IPS-15b (cell line): ENCODE measurements at regions not wholly inside any gene's neighbourhood (a gene's known extent, or its start where the extent isn't known, plus 50 kb on each side); places are given as distances from the start of the nearest gene placed in this dataset.

ENCODE experiments used
- H3K27me3 ChIP-seq: one replicate; pipeline ENCODE4 v1.6.1; 2013; ENCODE audit warnings: low read length; ENCODE audit not compliant: control insufficient read depth, insufficient read depth
- H3K36me3 ChIP-seq: one replicate; pipeline ENCODE4 v1.6.1; 2013; ENCODE audit warnings: low read length; ENCODE audit not compliant: control insufficient read depth, insufficient read depth
- H3K4me1 ChIP-seq: one replicate; pipeline ENCODE4 v1.6.1; 2013; ENCODE audit warnings: mild to moderate bottlenecking, low read length; ENCODE audit not compliant: control insufficient read depth, insufficient read depth
- H3K4me3 ChIP-seq: one replicate; pipeline ENCODE4 v1.5.1; 2013; ENCODE audit warnings: low read depth, low read length
- H3K9ac ChIP-seq: one replicate; pipeline ENCODE4 v1.6.1; 2013; ENCODE audit warnings: low read depth, mild to moderate bottlenecking, low read length
- H3K9me3 ChIP-seq: one replicate; pipeline ENCODE4 v1.6.1; 2013; ENCODE audit warnings: mild to moderate bottlenecking, low read length; ENCODE audit not compliant: control insufficient read depth, insufficient read depth

DNA sequence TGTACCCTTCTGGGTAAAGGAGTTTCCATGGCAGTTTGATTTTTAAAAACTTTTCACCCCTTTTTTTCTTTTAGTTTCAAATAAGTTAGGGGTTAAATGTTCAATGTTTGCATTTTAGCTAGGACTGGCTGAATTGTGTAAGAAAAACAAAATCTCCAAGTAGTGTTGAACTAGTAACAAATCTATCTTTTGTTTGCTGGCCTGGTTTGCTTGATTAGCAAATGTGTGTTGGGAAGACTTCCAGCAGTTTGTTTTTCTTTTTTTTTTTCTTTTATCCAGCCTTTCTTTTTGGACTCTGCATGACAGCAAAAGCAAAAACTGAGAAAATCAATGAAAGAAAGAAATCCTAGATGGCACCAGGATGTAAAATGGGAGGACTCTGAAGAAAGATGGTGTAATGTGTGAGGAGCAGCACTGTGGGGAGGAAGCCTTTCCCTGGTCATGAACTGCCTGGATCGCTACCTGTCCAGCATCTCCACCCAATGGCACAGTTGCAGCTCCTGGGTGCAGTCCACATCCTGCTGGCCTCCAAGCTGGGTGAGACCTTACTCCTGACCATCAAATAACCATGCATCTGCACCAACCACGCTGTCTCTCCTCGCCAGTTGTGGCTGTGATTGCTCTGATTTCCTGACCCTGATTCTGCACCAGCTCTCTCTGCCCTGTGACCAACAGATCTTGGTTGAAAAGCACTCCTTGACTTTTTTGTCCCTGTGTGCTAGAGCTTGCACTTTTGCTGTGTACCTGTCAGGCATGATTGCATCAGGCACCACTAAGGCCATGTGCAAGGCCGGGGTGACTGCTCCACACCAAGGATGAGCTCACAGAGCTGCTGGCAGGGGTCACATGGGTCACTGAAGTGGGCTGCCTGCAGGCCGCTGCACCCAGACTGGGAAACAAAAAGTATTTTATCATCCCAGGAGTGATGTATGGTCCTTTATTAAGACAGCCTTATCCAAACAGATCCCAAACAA, 71.2 kb upstream of the ZNF236 start:
- H3K9me3 ChIP-seq: peaks cover 15% of the 10 kb centered on the region

DNA sequence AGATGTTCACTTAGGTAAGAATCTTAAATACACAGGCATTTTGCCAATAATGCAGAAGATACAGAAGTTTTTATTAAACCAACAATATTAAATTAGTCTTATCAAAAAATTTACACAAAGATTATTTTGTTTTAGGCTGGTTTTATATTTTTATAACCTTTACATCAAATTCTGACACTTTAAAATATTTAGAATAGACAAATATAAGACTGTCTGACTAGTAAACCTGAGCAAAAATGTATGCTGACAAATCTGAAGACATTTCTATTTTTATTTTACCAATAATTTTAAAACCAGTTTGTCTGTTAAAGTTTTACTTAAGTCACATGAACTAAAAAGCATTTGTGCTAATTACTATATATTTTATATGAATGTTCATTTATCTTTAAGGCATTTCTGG, 72.1 kb upstream of the ZNF236 start:
- Histone ChIP-seq H3K9me3 (peaks cover 15% of the 10 kb centered on the region), H3K27me3 (no peaks in the 10 kb centered on the region), H3K4me1 (no peaks in the 10 kb centered on the region), H3K4me3 (no peak overlapping the region), H3K9ac (no peak overlapping the region), H3K36me3 (no peaks in the 10 kb centered on the region)

More for the DNA sequence above, 71.2 kb upstream of the ZNF236 start:
- no peaks in the 10 kb centered on the region for H3K36me3 ChIP-seq
- H3K27me3 ChIP-seq: no peaks in the 10 kb centered on the region
- H3K9ac ChIP-seq: no peak overlapping the region
- no peak overlapping the region for H3K4me3 ChIP-seq
- H3K4me1 ChIP-seq: no peaks in the 10 kb centered on the region

DNA sequence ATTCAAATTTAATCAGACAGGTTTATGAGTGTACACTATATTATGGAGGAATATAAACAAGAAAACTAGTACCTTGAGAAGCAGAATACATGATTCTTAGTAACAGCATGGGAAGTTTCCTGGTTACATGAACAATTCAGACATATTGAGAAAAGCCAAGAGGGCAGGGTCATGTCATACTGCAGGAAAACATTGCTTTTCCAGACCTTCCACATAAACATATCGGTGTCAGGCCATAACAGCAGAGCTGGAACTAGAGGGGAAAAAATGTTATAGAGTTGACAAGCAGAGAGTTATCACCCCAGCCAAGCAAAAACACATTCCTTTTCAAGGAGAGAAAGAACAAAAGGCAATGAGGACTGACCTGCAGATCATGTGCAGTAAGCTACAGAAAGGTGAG, 74.7 kb upstream of the ZNF236 start:
- no peak overlapping the region for H3K9ac ChIP-seq
- no peak overlapping the region for H3K4me3 ChIP-seq
- H3K36me3 ChIP-seq: no peaks in the 10 kb centered on the region
- no peaks in the 10 kb centered on the region for H3K4me1 ChIP-seq
- peaks cover 15% of the 10 kb centered on the region for H3K9me3 ChIP-seq
- no peaks in the 10 kb centered on the region for H3K27me3 ChIP-seq

DNA sequence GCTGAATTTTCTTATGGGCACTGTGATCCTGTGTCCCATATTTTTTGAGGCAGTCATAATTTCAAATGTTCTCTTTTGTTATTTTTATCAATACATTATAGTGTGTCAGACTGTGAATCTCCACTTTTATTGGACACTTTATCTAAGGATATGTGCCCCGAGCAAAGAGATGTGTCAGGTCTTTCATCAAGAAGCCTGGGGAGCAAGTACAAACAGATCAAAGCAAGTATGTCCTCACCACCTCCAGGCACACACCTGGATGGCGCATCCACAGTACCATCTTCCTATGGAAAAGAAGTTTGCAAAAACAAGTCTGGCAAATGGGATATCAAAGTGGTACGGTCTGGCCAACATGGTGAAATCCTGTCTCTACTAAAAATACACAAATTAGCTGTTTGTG, 81.0 kb upstream of the ZNF236 start:
- Histone ChIP-seq H3K4me3 (no peak overlapping the region), H3K27me3 (no peaks in the 10 kb centered on the region), H3K9me3 (no peaks in the 10 kb centered on the region), H3K9ac (no peak overlapping the region), H3K36me3 (no peaks in the 10 kb centered on the region), H3K4me1 (no peaks in the 10 kb centered on the region)

DNA sequence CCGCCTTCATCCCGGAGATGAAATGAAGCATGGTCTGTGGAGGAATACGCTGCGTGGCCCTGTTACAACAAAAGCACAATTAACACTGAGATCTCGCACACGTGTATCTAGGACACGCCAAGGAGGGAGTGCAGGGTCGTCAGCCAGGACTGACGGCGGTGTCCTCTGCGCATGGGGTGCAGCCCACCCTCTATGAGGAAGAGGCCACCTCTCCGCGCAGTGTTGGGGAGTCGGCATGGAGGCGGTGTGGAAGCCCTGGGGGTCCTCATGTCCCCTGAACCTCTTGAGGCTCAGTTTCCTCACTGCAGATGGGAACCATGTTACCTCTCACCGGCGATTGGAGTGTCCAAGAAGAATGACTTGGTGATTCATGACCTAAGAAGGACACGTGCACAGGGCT, 86.0 kb upstream of the ZNF236 start:
- no peaks in the 10 kb centered on the region for H3K9me3 ChIP-seq
- H3K27me3 ChIP-seq: no peaks in the 10 kb centered on the region
- H3K9ac ChIP-seq: no peak overlapping the region
- no peaks in the 10 kb centered on the region for H3K36me3 ChIP-seq
- no peak overlapping the region for H3K4me3 ChIP-seq
- H3K4me1 ChIP-seq: peaks cover 3% of the 10 kb centered on the region

DNA sequence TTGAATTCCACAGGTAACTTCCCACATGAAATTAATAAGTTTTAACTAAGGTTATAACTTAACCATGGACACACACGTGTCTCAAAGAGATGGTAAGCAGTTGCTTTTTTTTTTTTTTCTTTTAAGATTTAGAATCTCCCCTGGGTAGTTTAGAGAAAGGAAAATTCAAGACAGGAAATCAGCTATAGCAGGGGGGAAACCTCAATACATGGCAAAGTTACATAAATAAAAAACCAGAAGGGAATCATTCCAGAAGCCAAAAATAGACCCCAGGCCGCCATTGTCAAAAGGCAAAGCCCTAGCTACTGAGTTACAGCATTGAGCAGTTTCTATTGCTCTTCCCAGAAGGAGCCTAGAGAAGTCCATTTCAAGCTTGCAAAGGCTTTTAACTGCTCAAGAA, 91.5 kb upstream of the ZNF236 start:
- no peak overlapping the region for H3K4me3 ChIP-seq
- peaks cover 1% of the 10 kb centered on the region for H3K9me3 ChIP-seq
- H3K27me3 ChIP-seq: no peaks in the 10 kb centered on the region
- H3K4me1 ChIP-seq: peaks cover 3% of the 10 kb centered on the region
- no peaks in the 10 kb centered on the region for H3K36me3 ChIP-seq
- no peak overlapping the region for H3K9ac ChIP-seq

DNA sequence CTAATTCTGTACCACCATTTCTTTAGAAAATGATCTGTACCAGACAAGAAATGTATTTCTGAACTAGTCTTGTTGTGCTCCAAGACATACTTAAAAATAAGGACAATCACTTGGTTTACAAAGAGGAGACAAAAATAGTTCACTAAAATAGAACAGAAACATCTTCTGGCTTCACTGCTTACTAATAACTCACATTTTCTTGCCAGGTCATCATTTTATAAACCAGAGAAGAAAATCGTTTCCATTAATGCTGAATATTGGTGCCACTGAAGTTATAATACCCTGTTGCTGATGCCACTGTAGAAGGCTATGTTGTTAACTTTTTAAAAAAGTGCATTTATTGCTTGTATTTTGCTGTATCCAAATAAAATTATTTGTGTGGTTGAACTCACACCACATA, 94.8 kb upstream of the ZNF236 start:
- Histone ChIP-seq H3K9ac (no peak overlapping the region), H3K9me3 (peaks cover 4% of the 10 kb centered on the region), H3K36me3 (no peaks in the 10 kb centered on the region), H3K4me3 (no peak overlapping the region), H3K4me1 (no peaks in the 10 kb centered on the region), H3K27me3 (no peaks in the 10 kb centered on the region)

DNA sequence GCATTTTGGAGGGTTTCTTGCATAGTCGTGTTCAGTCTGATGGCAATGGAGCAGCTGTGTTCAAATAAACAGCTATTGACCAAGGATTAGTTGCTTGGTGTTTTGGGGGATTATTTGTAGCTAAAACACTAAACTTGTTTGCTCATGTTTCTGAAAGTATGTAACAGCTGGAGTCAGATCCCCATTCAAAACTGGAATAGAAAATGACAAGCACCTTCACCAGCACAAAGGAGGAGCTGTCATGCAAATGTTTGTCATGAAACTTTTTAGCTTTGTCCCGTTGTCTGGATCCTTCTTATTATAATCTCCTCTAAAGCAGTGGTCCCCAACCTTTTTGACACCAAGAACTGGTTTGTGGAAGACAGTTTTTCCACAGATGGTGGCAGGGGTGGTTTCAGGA, 96.9 kb upstream of the ZNF236 start:
- H3K4me3 ChIP-seq: no peak overlapping the region
- H3K4me1 ChIP-seq: no peaks in the 10 kb centered on the region
- H3K36me3 ChIP-seq: no peaks in the 10 kb centered on the region
- H3K9me3 ChIP-seq: peaks cover 4% of the 10 kb centered on the region
- no peak overlapping the region for H3K9ac ChIP-seq
- no peaks in the 10 kb centered on the region for H3K27me3 ChIP-seq

DNA sequence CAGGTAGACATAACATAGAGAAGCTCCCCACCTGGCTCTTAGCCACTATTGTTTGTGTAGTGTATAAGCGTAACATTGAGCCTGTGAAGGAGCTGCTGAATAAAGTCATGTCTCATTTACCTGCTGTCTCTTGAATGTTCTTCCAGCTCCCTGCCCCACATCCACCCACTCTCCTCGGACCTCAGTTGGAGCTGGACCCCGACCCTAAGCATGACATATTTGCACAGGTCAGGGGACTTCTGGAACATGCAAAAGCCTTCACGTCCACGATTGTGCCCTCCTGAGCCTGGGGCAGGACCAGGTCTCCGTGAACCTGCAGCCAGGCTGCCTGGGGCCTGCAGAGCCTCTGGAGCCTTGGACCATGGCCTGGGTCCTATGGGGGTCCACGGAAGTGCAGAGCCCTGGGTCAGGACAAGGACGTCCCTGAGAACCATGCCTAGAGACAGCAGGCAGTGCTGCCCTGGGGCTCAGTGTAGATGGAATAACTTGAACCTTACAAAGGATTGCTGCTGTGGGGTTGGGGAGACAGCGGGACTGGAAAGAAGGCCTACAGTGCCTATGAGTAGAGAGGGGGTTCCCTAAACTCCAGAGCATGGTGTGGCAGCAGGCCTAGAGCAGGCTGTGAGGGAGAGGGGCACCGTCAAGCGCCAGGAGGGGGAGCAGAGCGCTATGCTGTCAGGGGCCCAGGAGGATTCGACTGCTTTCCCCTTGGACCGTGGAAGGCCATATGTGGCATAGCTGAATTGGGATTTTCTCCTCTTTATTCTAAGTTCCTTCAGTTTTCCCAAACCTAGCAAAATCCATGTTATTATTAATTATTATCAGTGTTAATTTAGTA, 99.9 kb upstream of the ZNF236 start:
- Histone ChIP-seq H3K9ac (no peak overlapping the region), H3K27me3 (no peaks in the 10 kb centered on the region), H3K4me3 (no peak overlapping the region), H3K36me3 (no peaks in the 10 kb centered on the region), H3K9me3 (peaks cover 4% of the 10 kb centered on the region), H3K4me1 (no peaks in the 10 kb centered on the region)

DNA sequence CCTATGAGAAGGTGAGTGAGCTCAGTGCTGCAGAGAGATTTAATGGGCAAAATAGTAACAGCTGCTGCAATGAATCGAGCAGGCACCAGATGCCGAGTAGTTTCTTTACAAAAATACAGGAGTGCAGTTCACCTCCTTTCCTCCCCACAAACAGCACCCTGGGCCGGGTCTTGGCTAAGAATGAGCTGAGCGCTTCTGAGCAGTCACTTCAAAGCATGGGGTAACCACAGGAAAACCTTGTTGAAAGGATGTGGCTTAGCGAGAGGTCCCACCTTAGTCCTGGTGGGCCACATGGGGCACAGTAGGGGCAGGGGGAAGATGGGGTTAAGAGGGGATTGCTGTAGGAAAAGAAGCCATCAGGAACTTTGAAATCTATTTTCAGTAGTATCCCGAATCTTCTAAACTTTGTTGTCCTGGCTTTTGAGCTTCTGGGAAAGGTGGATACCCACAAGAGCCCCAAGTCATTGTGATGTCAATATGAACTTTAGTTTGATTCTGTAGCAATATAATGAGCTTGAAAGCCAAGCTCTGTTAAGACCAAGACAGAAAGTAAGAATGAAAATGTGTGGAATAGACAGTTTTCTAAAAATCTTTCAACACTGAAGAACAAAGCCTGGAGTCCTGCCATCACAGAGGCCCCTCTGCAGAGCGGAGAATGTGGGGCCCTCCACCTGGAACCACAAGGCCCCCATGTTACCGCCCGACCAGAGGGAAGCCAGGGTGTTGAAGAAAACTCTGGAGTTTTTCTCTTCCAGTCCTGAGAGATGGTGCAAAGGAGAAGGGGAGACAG, 101.0 kb upstream of the ZNF236 start:
- H3K27me3 ChIP-seq: no peaks in the 10 kb centered on the region
- H3K9ac ChIP-seq: no peak overlapping the region
- no peak overlapping the region for H3K4me3 ChIP-seq

DNA sequence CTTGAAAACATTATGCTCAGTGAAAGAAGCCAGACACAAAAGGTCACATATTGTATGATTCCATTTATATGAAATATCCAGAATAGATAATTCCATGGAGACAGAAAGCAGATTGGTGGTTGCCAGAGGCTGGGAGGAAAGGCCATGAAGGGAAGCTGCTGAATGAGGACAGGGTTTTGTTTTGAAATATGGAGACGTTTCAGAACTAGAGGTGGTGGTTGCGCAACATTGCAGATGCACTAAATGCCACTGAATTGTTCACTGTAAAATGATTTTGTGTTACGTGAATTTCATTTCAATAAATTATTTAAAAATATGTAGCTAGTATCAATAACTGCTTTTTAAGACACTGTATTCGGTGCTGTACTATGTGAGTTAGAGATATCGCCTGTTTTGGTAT, 101.7 kb upstream of the ZNF236 start:
- Histone ChIP-seq H3K36me3 (no peaks in the 10 kb centered on the region), H3K9ac (no peak overlapping the region), H3K9me3 (peaks cover under 1% of the 10 kb centered on the region), H3K4me1 (no peaks in the 10 kb centered on the region), H3K27me3 (no peaks in the 10 kb centered on the region), H3K4me3 (no peak overlapping the region)

More for the DNA sequence above, 101.0 kb upstream of the ZNF236 start:
- Histone ChIP-seq H3K36me3 (no peaks in the 10 kb centered on the region), H3K4me1 (no peaks in the 10 kb centered on the region), H3K9me3 (peaks cover 4% of the 10 kb centered on the region)
